ENCODE measurements at regions not wholly inside any gene's neighbourhood (a gene's known extent, or its start where the extent isn't known, plus 50 kb on each side); places are given as distances from the start of the nearest gene placed in this dataset.

DNA sequence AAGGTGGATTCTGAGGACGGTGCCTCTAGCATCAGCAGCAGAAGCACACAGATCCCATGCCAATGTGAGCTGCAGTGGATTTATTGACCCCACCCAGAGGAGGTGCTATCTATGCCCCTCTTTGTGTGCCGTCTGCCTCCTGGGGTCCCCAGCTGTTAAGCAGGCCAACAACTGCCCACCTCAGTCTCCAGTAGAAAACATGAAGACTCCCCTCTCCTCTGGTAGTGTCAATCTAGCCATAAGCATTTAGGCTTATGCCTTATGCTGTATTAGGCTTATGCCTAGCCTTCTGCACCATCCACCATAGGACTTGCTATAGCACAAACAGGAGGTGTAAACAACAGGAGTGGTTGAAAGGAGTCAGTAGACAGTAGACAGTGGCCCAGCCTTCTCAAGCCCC lies 417.9 kb upstream of the C16orf82 start:
- no peaks in the 10 kb centered on the region for H3K9me3 ChIP-seq (ENCODE audit: control insufficient read depth, low read length, poor library complexity, severe bottlenecking)
- Mint-ChIP-seq H3K4me1 (peaks cover 2% of the 10 kb centered on the region), H3K27ac (no peak overlapping the region), H3K27me3 (peaks cover 14% of the 10 kb centered on the region), H3K36me3 (ENCODE audit: low read depth) (no peaks in the 10 kb centered on the region), H3K4me3 (no peak overlapping the region)
- DNase-seq (no peak), ATAC-seq (no peak)

DNA sequence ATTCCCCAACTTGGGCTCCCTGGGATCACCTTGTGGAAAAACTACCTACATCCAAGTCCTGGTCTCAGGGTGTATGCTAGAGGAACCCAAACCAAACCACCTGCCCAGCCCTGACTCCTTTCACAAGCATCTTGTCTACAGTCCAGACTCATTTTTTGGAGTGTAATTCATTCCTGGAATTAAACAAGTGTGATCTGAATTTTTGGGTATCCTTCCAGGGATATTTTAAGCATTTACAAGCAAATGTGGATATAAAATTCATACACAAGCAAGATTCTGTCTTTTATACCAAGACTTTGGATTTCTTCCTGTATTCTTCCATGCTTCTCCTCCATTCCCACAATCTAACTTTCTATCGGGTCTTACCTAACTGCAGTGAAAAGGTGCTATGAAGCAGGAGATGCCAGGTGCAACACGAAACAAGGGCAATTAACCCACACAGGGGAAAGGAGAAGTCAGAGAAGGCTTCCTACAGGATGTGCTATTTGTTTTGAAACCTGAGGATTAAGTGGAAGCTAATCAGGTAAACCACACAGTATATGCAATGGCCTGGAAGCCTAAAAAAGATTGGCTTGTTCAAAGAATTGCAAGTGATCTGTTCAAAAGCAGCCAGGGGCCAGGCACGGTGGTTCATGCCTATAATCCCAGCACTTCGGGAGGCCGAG lies 417.2 kb upstream of the C16orf82 start:
- H3K27me3 Mint-ChIP-seq: peaks cover 14% of the 10 kb centered on the region
- no peak overlapping the region for H3K27ac Mint-ChIP-seq
- DNase-seq (no peak), ATAC-seq (no peak)
- no peak overlapping the region for H3K4me3 Mint-ChIP-seq
- H3K4me1 Mint-ChIP-seq: no peaks in the 10 kb centered on the region
- H3K36me3 Mint-ChIP-seq (ENCODE audit: low read depth): no peaks in the 10 kb centered on the region
- H3K9me3 ChIP-seq (ENCODE audit: control insufficient read depth, low read length, poor library complexity, severe bottlenecking): no peaks in the 10 kb centered on the region

DNA sequence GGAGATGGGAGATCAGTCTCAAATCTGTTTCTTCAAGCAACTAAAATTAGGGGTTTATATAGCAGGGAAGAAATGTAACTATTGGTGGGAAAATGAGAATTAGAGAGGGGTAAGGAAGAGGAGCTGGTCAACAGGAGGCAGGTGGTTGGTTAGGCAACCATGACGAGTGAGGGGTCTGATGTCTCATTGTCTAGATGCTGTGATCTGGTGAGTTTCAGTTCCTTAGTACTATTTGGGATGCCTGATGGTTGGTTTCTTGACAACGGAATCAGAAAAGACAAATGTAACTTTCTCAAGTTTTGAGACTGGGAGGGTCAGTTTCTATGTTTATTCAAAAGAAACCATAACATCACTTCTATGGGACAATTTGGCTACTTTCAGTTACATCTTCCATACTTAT lies 415.3 kb upstream of the C16orf82 start:
- no peak for DNase-seq
- no peak overlapping the region for H3K27ac Mint-ChIP-seq
- no peak for ATAC-seq
- H3K36me3 Mint-ChIP-seq (ENCODE audit: low read depth): no peaks in the 10 kb centered on the region
- no peak overlapping the region for H3K4me3 Mint-ChIP-seq
- no peaks in the 10 kb centered on the region for H3K4me1 Mint-ChIP-seq
- no peaks in the 10 kb centered on the region for H3K9me3 ChIP-seq (ENCODE audit: control insufficient read depth, low read length, poor library complexity, severe bottlenecking)
- H3K27me3 Mint-ChIP-seq: peaks cover 7% of the 10 kb centered on the region

DNA sequence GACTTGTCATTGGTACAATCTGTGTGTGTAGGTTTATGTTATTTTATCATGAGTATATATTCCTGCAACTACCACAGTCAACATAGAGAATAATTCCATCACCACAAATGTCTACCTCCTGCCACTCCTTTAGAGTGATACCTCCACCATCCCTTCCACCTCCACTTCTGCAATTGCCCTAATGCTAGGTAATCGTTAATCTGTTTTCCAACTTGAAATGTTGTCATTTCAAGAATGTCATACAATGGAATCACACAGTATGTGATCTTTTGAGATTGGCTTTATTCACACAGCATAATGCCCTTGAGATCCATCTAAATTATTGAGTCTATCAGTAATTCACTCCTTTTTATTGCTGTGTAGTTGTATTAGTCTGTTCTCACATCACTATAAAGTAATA lies 414.8 kb upstream of the C16orf82 start:
- no peaks in the 10 kb centered on the region for H3K9me3 ChIP-seq (ENCODE audit: control insufficient read depth, low read length, poor library complexity, severe bottlenecking)
- H3K4me1 Mint-ChIP-seq: no peaks in the 10 kb centered on the region
- no peak overlapping the region for H3K4me3 Mint-ChIP-seq
- no peaks in the 10 kb centered on the region for H3K36me3 Mint-ChIP-seq (ENCODE audit: low read depth)
- DNase-seq: no peak
- no peak for ATAC-seq
- peaks cover 7% of the 10 kb centered on the region for H3K27me3 Mint-ChIP-seq
- H3K27ac Mint-ChIP-seq: no peak overlapping the region

DNA sequence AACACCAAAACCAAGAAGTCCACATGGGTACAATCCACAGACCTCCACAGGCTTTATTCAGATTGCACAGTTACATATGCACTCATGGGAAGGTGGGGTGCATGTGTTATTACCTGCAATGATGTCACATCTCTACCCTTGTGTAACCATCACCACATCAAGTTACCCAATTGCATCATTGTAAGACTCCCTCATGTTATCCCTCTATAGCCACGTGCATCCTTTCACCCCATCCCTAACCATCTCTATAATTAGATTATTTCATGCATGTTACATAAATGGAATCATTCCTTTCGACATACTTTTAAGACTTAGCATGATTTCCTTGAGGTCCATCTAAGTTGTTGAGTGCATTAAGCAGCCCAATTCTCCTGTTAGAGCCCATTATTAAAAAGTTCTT lies 408.2 kb upstream of the C16orf82 start:
- no peak overlapping the region for H3K27ac Mint-ChIP-seq
- no peaks in the 10 kb centered on the region for H3K27me3 Mint-ChIP-seq
- no peak overlapping the region for H3K4me3 Mint-ChIP-seq
- ATAC-seq (no peak), DNase-seq (no peak)
- no peaks in the 10 kb centered on the region for H3K4me1 Mint-ChIP-seq
- no peaks in the 10 kb centered on the region for H3K9me3 ChIP-seq (ENCODE audit: control insufficient read depth, low read length, poor library complexity, severe bottlenecking)
- H3K36me3 Mint-ChIP-seq (ENCODE audit: low read depth): no peaks in the 10 kb centered on the region

DNA sequence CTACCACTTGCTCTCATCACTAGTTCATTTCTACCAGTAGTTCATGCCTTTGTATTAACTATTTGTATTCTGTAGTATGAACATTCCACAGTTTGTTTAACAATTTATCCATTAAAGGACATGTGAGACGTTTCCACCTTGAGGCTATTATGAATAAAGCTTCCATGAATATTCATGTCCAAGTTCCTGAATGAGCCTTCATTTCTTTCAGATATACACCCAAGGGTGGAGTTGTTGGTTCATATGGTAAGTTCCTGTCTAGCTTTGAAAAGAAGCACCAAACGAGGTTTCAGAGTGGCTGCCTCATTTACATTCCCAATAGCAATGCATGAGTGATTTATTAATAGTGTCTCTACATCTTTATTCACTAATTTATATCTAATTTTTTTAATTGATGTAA lies 407.8 kb upstream of the C16orf82 start:
- ATAC-seq (no peak), DNase-seq (no peak)
- no peak overlapping the region for H3K4me3 Mint-ChIP-seq
- H3K36me3 Mint-ChIP-seq (ENCODE audit: low read depth): no peaks in the 10 kb centered on the region
- no peaks in the 10 kb centered on the region for H3K9me3 ChIP-seq (ENCODE audit: control insufficient read depth, low read length, poor library complexity, severe bottlenecking)
- no peaks in the 10 kb centered on the region for H3K27me3 Mint-ChIP-seq
- H3K27ac Mint-ChIP-seq: no peak overlapping the region
- no peaks in the 10 kb centered on the region for H3K4me1 Mint-ChIP-seq

DNA sequence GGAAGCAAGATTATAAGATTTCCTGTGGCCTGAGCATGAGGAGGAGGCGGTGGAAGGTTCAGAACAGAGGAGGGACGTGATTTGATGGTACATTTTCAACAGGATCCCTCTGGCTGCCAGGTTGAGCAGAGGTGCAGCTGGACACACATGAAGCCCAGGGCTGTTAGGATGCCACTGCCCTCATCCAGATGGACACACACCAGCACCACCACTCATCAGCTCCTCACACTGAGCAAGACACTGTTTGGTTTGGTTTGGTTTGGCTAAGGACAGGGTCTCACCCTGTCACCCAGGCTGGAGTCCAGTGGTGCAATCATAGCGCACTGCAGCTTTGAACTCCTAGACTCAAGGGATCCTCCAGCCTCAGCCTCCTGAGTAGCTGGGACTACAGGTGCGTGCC lies 402.6 kb upstream of the C16orf82 start:
- DNase-seq (no peak), ATAC-seq (no peak)
- no peak overlapping the region for H3K4me3 Mint-ChIP-seq

DNA sequence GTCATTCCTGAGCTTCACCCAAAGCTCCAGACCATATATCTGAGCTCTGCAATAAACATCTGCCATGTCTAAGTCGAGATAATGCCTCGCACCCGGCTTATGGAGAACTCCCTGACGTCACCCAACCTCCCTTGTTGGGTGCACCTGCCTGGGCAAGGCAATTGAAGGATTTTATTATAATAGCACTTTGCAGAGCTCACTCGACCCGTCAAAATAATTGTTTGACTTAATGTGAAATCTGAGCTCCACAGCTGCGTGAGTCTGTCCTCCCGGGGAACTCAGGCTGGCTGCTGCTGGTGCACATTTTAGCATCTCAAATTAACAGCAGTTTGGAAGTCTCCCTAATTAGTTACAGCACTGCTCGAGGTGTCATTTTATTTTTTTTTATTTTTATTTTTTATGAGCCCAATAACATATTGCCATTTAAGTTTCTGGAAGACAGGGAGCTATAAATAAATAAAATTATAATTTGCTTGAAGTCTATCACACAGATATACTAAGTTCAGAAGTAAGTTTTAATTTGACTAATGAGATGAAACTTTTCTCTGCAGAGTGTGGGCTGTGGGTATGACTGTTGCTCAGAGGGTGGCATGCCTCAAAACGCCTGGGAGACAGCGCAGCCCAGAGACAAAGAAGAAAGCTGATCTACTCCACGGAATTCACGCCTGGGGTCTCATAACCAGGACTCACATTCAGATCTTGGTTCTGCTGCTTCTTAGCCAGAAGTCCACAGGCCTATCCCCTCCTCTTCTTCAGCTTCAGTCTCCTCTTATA lies 401.4 kb upstream of the C16orf82 start:
- no peak overlapping the region for H3K4me3 Mint-ChIP-seq
- H3K4me1 Mint-ChIP-seq: peaks cover 5% of the 10 kb centered on the region
- peaks cover 7% of the 10 kb centered on the region for H3K27me3 Mint-ChIP-seq
- H3K36me3 Mint-ChIP-seq (ENCODE audit: low read depth): no peaks in the 10 kb centered on the region
- ATAC-seq: no peak
- H3K9me3 ChIP-seq (ENCODE audit: control insufficient read depth, low read length, poor library complexity, severe bottlenecking): no peaks in the 10 kb centered on the region
- no peak overlapping the region for H3K27ac Mint-ChIP-seq
- DNase-seq: no peak

More for the DNA sequence above, 402.6 kb upstream of the C16orf82 start:
- H3K36me3 Mint-ChIP-seq (ENCODE audit: low read depth): no peaks in the 10 kb centered on the region
- H3K27ac Mint-ChIP-seq: no peak overlapping the region
- peaks cover 5% of the 10 kb centered on the region for H3K4me1 Mint-ChIP-seq
- no peaks in the 10 kb centered on the region for H3K9me3 ChIP-seq (ENCODE audit: control insufficient read depth, low read length, poor library complexity, severe bottlenecking)
- peaks cover 7% of the 10 kb centered on the region for H3K27me3 Mint-ChIP-seq

DNA sequence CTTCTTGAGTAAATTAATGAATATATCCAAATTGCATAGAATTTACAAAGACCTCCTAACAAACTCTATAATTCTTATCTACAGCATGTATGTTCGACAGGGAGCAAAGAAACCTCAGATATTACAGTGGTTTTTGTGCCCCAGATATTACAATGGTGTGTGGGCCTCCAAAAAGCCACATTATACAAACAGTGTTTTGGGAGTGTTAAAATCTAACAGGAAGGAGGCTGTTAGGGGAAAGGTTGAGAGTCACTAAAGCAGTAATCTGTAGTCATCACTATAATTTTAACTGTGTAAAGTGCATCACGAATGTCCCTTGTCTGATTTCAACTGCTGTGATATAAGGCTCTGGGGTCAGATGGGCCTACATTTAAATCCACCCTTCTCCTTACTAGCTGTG lies 400.2 kb upstream of the C16orf82 start:
- DNase-seq (no peak), ATAC-seq (peak; percentile 58)
- peaks cover 5% of the 10 kb centered on the region for H3K4me1 Mint-ChIP-seq
- no peaks in the 10 kb centered on the region for H3K36me3 Mint-ChIP-seq (ENCODE audit: low read depth)
- H3K4me3 Mint-ChIP-seq: no peak overlapping the region
- H3K27me3 Mint-ChIP-seq: peaks cover 7% of the 10 kb centered on the region
- H3K27ac Mint-ChIP-seq: no peak overlapping the region
- no peaks in the 10 kb centered on the region for H3K9me3 ChIP-seq (ENCODE audit: control insufficient read depth, low read length, poor library complexity, severe bottlenecking)

DNA sequence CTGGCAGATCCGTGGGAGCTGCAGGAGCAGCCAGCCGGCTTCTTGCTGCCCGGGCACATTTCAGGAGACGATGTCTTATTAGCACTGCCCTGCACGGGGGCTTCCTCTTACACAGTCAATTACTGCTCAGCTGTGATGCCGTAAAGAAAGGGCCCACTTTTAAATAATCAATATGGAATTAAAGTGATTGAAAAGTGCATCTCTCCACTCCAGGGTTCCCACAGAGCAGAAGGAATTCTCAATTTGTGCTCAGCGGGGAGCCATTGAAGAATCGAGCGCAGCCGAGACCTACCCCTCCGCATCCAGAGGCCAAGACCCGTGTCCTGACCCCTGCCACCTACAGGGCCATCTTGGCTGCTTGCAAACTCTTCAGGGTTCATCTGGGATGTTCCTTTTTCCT lies 399.4 kb upstream of the C16orf82 start:
- H3K36me3 Mint-ChIP-seq (ENCODE audit: low read depth): no peaks in the 10 kb centered on the region
- H3K4me3 Mint-ChIP-seq: no peak overlapping the region
- H3K4me1 Mint-ChIP-seq: peaks cover 8% of the 10 kb centered on the region
- no peak overlapping the region for H3K27ac Mint-ChIP-seq
- ATAC-seq: no peak
- peaks cover 7% of the 10 kb centered on the region for H3K27me3 Mint-ChIP-seq
- no peak for DNase-seq
- no peaks in the 10 kb centered on the region for H3K9me3 ChIP-seq (ENCODE audit: control insufficient read depth, low read length, poor library complexity, severe bottlenecking)

DNA sequence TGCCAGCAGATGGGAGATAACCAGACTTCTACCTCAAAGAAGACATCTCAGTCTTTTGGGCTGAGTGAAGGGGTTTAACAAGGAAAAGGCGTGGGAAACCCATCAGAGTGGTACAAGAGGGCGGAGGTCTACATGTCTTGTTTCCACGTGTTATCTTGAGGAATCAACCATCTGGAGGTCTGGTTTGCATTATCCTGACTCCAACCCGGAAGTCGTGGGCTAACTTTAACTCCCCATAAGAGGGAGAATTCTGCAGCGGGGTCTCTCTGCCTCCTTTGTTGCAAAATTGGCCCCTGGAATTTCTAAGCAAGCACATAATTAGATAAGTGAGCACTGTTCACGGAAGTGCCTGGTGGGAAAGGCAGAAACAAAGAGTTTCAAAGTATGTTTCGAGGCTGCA lies 398.7 kb upstream of the C16orf82 start:
- peaks cover 7% of the 10 kb centered on the region for H3K27me3 Mint-ChIP-seq
- H3K9me3 ChIP-seq (ENCODE audit: control insufficient read depth, low read length, poor library complexity, severe bottlenecking): no peaks in the 10 kb centered on the region
- DNase-seq: no peak
- H3K36me3 Mint-ChIP-seq (ENCODE audit: low read depth): no peaks in the 10 kb centered on the region
- H3K4me1 Mint-ChIP-seq: peaks cover 9% of the 10 kb centered on the region
- H3K4me3 Mint-ChIP-seq: no peak overlapping the region
- ATAC-seq: no peak
- no peak overlapping the region for H3K27ac Mint-ChIP-seq

DNA sequence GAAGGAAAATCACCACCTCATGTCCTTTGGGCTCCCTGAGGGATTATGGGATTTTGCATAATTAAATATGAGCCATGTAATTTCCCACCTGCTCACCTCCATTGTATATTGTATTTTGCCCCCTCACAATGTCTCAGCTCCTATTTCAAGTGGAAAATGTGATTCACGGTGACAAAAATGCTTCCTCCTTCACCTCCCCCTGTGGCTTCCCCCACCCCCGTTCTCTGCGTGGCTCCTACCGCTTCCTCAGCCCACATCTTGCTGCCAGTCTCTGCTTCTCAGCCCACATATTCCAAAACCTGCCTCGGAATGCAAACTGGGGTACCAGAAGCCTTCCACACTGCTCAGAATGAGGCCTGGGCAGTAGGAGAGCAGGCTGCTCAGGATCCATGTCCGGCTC lies 394.5 kb upstream of the C16orf82 start:
- Mint-ChIP-seq H3K4me1 (peaks cover 4% of the 10 kb centered on the region), H3K36me3 (ENCODE audit: low read depth) (no peaks in the 10 kb centered on the region), H3K27ac (no peak overlapping the region), H3K27me3 (peaks cover 1% of the 10 kb centered on the region), H3K4me3 (no peak overlapping the region)
- DNase-seq: no peak
- no peak for ATAC-seq
- H3K9me3 ChIP-seq (ENCODE audit: control insufficient read depth, low read length, poor library complexity, severe bottlenecking): no peaks in the 10 kb centered on the region

DNA sequence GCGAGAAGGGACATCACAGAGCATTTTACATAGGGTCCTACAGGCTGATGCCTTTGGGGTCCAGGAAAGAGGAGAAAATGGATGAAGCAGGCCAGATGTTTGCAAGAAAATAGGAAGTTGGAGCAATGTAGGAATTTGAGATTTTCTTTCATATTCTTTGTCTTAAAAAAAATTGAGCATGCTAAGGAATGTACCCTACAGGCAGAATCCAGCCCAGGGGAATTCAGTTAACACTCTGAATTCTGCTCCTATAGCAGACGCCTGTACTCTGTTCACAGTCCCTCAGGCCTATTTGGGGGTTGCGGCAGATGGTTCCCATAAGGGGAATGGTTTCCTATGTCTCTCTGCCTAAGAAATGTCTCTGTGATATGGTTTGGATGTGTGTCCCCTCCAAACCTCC lies 393.7 kb upstream of the C16orf82 start:
- Mint-ChIP-seq H3K27ac (no peak overlapping the region), H3K36me3 (ENCODE audit: low read depth) (no peaks in the 10 kb centered on the region), H3K4me1 (peaks cover 4% of the 10 kb centered on the region), H3K27me3 (no peaks in the 10 kb centered on the region), H3K4me3 (no peak overlapping the region)
- no peaks in the 10 kb centered on the region for H3K9me3 ChIP-seq (ENCODE audit: control insufficient read depth, low read length, poor library complexity, severe bottlenecking)
- no peak for ATAC-seq
- no peak for DNase-seq

DNA sequence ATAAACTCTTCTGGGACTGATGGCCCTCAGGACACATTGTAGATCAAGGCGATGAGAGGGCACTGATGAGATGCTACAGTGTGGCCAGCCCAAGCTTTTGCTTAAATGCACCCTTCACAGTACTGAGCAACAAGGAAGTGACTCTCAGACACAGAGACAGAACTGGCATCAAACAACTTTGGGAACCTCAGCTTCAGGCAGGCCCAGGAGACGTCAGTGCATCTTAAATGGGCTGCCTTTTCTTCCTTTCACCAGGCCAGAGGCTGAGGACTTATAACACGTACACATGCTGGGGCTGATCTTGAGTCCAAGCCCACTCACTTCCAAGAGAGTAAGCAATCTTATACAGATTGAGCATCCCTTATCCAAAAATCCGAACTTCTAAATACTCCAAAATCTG lies 386.1 kb upstream of the C16orf82 start:
- H3K27me3 Mint-ChIP-seq: no peaks in the 10 kb centered on the region
- H3K27ac Mint-ChIP-seq: no peak overlapping the region
- ATAC-seq (no peak), DNase-seq (no peak)
- H3K4me1 Mint-ChIP-seq: no peaks in the 10 kb centered on the region
- H3K4me3 Mint-ChIP-seq: no peak overlapping the region
- H3K9me3 ChIP-seq (ENCODE audit: control insufficient read depth, low read length, poor library complexity, severe bottlenecking): no peaks in the 10 kb centered on the region
- no peaks in the 10 kb centered on the region for H3K36me3 Mint-ChIP-seq (ENCODE audit: low read depth)
